ENCODE measurements at regions not wholly inside any gene's neighbourhood (a gene's known extent, or its start where the extent isn't known, plus 50 kb on each side); places are given as distances from the start of the nearest gene placed in this dataset.
"Not testable (repeated sequence)": the region's sequence is repeated elsewhere in the genome, so short reads cannot be mapped to it uniquely, and the experiment has no call there.

DNA sequence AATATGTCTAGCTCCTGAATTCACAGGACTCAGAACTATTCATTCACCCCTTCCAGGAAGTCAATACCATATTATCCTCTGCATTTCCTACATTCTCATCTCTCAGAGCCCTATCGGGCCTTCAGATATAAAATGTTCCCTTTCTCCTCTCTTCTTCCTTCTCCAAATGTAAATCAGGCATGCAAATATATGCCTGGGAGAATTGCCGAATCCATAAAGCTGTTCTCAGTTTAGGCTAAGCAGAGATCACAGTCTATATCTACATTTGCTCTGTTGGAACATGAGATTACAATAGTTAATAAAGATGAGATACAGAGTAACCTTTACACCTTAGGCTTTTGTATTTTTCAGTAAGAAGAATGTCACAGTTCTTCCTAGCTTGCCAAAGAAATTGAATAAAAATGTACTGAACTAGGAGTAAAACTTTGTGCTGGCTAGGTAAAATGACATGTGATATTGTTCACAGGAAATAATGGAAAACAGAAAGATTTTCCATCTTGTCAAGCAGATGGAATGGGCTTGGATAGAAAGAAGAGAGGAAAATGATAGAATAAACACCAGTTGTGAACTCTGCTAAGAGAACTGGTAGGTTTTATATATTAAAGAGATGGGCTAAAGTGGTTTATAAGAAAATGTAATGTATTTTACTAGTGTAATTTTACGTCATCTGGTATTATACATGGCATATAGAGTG lies 161.5 kb downstream of the NRIP1 start:
- DNase-seq (ENCODE audit: low read depth), result no peak

DNA sequence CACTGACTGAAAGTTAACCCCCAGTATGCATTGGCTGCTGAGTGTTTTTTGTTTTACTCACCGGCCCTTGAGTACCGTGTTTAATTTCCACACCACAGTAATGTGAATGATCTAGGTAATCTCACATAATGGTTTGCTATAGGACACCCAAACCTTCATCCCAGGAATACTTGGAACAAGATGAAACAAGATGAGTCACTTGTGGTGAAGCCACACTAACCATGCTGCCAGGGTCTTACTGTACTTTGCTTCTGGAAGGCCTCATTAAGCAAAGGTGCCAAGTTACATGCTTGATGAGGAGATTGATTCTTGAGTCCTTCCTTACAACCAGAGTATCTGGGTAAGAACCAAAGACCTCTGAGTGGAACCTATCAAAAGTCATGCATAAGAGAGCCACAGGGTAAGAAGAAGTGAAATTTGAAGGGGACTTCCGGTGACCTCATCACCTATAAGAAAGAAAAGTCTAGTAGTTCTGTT lies 163.3 kb downstream of the NRIP1 start:
- DNase-seq (ENCODE audit: low read depth), result peak; percentile 74

- no peak for DNase-seq (ENCODE audit: low read depth)
These were observed 164.2 kb downstream of the NRIP1 start for GRCh38 chr21:14900611-14901010.

DNA sequence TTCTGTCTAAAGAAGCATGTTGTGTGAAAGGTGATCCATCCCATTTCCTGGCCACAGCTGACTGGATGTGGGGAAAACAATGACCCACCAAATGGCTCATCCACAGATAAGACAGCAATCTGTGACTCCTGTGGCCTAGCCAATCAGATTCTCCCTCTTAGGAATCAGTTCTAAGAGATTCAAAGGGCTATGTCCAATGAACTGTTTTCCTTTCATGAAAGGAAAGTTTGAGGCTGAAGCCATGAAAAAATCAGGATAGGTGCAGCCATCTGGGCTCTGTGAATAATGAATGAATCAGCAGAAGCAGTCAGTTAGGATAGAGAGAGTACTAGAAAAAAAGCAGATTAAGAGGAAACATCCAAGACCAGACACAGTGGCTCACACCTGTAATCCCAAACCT lies 164.7 kb downstream of the NRIP1 start:
- peak; percentile 54 for DNase-seq (ENCODE audit: low read depth)

- DNase-seq (ENCODE audit: low read depth), result no peak
These were observed 169.0 kb downstream of the NRIP1 start for GRCh38 chr21:14895792-14896191.

DNA sequence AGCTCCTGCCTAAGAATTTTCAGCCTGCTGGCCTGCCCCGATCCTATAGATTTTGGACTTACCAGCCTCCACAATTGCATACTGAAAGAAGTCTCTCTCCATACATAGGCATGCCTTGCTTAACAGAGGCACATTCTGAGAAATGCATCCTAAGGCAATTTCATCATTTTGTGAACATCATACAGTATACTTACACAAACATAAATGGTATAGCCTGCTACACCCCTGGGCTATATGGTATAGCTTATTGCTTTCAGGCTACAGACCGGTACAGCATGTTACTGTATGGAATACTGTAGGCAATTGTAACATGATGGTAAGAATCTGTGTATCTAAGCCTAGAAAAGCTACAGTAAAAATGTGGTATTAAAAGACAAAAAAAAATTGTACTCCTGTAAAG lies 174.7 kb downstream of the NRIP1 start:
- DNase-seq (ENCODE audit: low read depth), result no peak

DNA sequence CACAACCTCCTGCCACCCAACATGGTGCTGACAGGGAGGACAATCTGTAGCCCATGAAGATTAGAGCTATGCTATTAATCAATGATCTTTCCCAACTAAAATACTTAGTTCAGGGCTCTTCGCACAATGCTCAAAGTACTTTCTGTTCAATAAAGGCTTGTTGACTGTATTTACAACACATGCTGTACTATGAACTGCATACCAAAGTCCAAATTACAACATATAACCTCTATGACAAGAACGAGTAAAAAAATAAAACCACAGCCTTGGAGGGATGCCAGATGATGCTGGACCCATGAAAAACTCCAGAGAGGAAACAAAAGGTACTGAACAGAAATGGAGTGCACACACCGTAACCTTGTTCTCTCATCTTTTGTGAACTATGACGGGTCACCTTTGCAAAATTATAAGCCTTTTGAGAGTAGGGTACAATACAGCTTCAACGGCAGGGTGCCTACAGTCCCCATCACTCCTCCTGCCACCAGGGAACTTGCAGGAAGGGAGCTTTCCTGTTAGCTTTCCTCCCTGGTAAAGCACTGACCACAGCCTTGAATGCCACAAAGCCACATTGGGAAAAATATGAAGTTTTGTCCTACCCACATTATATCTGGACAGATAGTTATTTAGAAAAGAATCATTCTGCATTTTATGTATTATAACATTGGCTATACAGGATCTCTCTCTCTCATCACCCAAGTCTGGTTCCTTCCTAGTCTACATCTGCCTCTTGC lies 175.6 kb downstream of the NRIP1 start:
- no peak for DNase-seq (ENCODE audit: low read depth)

- DNase-seq (ENCODE audit: low read depth), result no peak
These were observed 176.6 kb downstream of the NRIP1 start for GRCh38 chr21:14888202-14888601.

DNA sequence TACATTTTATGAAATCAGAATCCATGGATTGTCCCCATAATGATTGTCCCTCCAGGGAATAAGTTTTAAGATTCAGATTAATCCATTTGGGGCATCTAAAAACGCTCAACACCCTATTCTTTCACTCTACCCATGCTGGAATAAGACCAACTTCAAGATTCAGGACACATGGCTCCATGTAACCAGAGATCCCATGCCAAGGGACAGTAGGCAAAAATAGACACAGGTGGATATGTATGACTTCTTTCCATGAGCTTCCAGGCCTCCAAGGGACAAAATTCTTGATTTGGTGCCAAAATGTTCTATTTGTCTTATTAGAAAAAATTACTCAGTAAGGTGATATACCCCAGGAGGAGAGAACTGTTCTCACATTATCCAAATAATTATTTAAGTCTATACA lies 178.8 kb downstream of the NRIP1 start:
- DNase-seq (ENCODE audit: low read depth), result no peak

DNA sequence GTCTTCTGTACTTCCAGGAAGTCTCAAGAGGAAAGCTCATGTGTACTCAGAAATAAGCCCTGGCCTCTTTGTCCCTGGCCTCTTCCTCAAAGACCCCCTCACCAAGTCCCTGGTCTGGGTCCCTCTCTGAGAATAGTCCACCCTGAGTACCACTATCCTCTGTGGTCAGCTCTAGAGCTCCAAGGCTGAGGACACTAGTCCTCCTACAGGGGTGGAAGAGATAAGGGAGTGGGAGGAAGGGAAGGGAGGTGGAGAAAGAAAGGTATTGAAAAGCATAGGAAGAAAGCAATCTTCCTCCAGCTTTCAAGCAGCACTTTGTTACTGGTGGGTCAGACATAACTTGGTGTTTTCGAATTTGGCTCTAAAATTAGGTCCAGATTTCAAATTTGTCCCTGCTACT lies 181.4 kb downstream of the NRIP1 start:
- no peak for DNase-seq (ENCODE audit: low read depth)

- not testable (repeated sequence) for DNase-seq (ENCODE audit: low read depth)
These were observed 182.3 kb downstream of the NRIP1 start for GRCh38 chr21:14882545-14882944.

GRCh38 chr21:14881863-14882499 lies 182.8 kb downstream of the NRIP1 start:
- no peak for DNase-seq (ENCODE audit: low read depth)

DNA sequence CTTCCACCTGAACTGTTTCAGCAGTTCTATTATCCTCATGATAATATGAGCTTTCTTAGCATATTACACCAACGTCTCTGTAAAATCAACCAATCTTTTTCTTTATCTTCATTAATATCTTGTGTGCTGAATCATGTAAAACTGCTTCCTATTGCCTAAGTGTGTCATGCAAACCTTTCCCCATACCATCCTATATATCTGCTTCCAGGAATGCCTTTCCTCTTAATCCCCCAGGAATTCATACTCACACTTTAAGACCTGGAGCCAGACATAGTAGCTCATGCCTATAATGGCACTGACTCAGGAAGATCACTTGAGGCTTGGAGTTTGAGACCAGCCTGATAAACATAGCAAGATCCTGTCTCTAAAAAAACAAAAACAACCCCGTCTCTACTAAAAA lies 183.9 kb downstream of the NRIP1 start:
- peak; percentile 10 for DNase-seq (ENCODE audit: low read depth)

GRCh38 chr21:14879458-14879857 lies 185.3 kb downstream of the NRIP1 start:
- peak; percentile 7 for DNase-seq (ENCODE audit: low read depth)

DNA sequence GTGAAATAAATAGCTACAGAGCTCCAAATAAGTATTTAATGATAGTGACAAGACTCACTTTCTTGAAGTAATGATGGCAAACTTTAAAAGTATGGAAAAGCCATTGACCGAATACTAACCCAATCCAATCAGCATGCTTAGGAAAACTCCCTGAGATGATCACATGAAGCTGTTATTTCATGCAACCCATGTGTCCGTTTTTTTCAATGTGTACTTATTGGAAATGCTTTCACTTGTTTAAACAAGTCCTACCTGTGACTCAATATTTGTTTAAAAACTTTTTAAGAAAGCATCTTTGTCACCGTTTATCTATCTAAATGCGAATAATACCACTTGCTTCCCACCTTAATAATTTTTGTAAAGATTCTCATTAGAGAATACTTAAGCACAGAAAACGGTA lies 185.8 kb downstream of the NRIP1 start:
- DNase-seq (ENCODE audit: low read depth), result no peak

GRCh38 chr21:14877581-14878228 lies 187.1 kb downstream of the NRIP1 start:
- DNase-seq (ENCODE audit: low read depth), result no peak

DNA sequence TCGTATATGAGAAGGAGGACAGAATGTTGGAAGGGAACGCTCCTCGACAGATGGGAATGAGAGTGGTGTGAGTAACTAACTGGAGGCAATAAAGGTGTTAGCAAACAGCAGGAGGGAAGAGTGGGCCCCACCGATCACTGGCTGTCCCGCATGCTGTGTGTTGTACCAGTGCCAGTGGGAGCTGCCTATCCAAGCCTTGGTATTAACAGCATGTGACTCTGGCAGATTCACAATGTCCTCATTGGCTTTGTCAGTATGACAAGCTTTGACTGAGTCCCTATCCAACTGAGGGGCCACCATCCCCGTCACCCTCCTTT lies 188.3 kb downstream of the NRIP1 start:
- no peak for DNase-seq (ENCODE audit: low read depth)

- no peak for DNase-seq (ENCODE audit: low read depth)
These were observed 188.9 kb downstream of the NRIP1 start for GRCh38 chr21:14875704-14876523.

DNA sequence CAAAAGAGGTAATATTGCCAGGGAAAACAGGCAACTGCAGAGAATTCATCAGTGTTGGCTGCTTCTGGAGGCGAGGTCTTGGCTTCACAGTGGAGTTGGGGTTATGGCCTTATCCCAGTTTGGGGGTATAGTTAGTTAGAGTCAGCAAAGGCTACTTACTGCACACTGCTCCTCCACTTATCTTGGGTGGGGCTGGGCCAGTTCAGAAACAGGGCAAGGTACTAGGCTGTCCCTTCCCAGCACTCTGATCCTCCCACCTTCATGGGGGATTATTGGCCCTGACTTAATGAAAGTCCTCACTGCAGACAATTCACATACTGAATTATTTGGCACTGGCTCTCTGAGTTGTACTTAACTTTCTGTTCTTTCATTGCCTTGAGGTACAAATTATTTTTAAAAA lies 189.6 kb downstream of the NRIP1 start:
- DNase-seq (ENCODE audit: low read depth), result no peak

DNA sequence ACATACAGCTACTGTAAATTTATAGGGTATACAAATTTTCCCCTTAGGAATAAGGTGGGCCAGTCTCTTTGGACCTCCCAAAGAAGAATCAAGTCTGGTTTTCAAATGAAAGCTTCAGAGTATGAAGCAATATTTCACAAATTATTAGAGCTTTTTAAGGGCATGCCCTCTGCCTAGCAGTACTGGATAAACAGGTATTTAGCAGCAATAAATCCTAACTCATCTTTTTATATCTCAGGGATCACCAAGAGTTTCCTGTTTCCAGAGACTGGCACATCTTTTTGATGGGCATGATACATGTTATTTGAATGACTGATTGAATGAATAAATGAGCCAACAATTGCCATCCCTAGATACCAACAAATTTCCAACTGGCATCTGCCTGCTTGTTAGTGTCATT lies 190.4 kb downstream of the NRIP1 start:
- no peak for DNase-seq (ENCODE audit: low read depth)

DNA sequence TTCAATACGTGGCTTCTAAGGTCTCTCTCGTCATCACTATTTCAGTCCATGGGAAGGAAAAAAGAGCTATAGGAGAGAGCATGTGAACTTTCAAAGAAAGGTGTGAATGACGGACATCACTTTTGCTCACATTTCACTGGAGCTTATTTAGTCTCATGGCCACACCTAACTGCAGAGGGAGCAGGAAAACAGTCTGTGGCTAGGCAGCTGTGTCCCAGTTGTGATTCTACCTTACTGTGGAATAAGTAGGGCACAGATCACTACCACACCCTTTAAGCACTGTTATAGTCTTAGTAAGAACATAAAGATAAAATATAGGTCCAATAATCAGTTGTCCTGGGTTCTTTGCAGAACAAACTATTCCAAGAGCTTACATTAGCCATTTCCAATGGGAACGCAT lies 192.9 kb downstream of the NRIP1 start:
- DNase-seq (ENCODE audit: low read depth), result no peak

GRCh38 chr21:14870853-14871149 lies 194.0 kb downstream of the NRIP1 start:
- no peak for DNase-seq (ENCODE audit: low read depth)

Measured in HT1080 (cell line).